ENCODE measurements at regions not wholly inside any gene's neighbourhood (a gene's known extent, or its start where the extent isn't known, plus 50 kb on each side); places are given as distances from the start of the nearest gene placed in this dataset.

GRCh38 chr13:50071379-50071778 lies 56.1 kb downstream of the KCNRG start:
- no peak for DNase-seq

- DNase-seq = no peak
Observed at GRCh38 chr13:50072676-50073075, 57.4 kb downstream of the KCNRG start.

DNA sequence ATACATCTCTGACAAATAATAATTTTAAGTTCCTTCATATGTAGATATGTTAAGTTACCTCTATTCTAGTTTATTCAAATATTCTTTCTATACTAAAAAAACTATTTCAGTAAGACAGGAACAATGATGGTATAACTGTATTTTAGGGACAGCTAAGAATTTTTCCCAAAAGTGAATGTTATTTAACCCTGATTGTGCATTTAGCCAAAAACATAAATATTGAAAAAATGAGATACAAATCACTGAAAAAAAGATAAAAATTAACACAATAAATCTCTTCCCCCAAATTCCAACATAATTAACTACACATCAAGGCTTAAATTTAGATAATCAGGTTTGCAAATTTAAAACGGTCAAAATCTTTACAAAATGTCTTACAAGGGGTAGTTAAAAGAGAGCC lies 58.1 kb downstream of the KCNRG start:
- DNase-seq = no peak

GRCh38 chr13:50074843-50075242 lies 59.6 kb downstream of the KCNRG start:
- no peak for DNase-seq

DNA sequence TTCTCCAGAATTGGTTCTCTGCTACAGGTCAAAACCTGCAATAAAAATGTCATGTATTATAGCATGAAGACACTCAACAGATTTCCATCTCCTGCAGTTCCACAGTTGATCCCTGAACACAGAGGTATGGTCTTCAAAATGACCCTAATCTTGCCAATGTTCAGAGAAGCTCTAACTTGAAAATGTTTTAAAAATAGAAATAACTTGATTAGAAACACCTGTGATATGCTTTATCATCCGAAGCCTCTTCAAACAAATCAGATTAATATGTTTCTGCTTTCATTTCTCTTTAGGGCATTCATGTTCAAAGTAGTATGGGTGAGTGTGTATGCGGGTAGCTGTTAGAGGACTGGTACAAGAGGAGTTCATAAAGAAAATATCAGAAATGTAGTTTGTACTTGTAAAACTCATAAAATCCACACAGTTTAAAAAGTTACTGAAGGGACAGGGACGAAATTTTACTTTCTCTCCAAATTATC lies 60.4 kb downstream of the KCNRG start:
- DNase-seq = no peak

GRCh38 chr13:50077431-50077830 lies 62.2 kb downstream of the KCNRG start:
- DNase-seq = no peak

GRCh38 chr13:50078231-50078894 lies 63.1 kb downstream of the KCNRG start:
- DNase-seq = no peak

DNA sequence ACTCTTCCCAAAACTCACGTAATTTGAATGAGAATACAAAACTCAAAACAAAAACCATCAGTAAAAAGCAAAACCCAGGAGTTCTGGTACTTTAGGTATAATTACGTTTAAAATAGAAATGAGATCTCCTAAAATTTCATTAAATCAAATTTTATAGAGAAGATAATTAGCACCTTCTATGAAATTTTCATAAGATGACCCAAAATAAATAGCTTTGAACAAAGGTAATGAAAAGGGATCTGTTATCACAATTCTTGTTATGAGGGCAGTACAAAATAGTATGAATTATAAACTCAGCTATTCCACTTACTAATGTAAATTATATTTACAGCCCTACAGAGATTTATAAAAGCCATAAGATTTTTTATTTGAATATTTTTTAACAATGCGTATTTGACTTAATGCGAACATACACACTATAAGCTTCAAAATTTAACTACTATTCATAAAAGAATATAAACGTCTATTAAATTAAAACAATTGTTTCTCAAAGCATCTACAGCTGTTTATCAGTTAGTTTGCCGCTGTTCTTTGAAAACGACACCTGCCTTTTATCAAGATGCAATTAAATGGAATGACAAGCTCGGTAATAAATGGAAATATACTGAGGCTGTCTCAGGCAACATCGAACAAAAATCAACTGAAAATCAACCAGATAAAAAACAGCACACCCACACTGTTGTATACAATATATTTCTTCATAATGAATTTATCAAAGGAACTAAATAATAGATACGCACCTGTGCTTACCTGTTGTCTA lies 63.8 kb downstream of the KCNRG start:
- no peak for DNase-seq

GRCh38 chr13:50079655-50080202 lies 64.5 kb downstream of the KCNRG start:
- no peak for DNase-seq

- DNase-seq = no peak
Observed at GRCh38 chr13:50080203-50080910, 65.1 kb downstream of the KCNRG start.

- DNase-seq = peak in 1 of 2 experiments; percentile 28
Observed at GRCh38 chr13:50080911-50081678, 65.9 kb downstream of the KCNRG start.

DNA sequence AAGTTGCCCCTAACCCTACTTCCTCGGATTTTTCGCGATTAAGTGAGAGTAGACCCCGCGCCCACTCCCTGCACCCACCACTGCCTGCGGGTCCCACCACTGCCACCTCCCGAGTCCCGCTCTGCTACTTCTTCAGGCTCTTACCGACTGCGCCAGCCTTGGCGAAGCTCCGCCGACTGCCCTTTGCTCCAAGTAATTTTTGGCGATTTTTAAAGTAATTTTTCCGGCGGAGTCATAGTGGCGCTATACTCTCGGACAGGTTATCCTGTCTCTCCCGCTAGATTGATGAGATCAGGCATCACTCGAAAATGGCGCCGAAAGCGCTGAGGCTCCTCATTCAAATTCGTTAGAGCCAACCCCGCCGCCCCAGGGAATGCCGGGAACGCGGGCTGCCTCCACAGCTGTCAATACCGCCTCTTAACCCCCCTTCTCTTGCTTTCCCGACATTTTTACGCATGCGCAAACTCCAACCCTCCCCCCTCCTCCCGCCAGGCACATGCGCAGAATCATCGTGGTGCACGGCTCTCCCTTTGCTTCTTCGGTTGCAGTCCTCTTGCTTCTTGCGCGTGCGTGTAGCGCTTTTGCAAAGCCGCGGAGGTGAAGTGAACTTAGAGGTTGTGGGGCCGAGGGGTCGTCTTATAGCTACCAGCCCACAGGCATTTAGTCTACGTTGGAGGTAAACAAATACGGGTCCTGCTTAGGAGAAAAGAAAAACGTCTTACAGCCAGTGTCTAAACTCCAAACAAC lies 66.6 kb downstream of the KCNRG start:
- peak; percentile 95 for DNase-seq

DNA sequence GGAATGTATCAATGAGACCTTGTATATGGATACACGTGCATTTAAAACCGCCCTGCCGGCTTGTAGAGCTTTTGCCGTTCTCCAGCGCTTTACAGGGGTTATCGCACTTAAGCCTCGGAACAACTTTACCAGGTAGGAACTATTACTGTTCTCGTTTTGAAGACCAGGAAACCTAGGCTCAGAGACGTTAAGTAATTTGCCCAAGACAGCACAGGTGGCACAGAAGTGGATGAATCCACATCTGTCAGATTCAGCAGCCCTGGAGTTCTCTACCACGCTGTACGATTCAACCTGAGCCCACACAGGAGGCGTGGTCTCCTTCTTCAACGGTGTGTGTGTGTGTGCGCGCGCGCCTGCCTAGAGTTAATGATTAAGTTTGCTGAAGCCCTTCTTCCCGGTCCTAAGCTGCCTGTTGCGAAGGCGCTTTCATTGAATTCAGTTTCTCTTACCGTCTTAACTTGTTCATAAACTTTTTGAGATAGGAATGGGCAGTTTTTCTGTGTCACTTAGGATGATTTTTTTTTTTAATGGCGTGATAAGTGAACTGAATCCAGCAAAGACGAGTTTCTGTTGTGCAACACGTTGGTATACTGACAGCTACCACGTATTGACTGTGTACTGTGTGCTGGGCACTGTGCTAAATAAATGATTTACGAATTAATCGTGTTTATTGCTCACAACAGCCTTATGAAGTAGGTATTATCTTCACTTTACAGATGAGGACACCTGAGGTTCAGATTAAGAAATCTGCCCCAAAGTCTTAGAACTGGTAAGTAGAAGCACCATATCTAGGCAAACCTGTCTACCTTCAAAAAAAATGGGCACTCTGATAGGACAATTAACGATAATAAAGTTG lies 67.4 kb downstream of the KCNRG start:
- DNase-seq = peak; percentile 59 to 80

DNA sequence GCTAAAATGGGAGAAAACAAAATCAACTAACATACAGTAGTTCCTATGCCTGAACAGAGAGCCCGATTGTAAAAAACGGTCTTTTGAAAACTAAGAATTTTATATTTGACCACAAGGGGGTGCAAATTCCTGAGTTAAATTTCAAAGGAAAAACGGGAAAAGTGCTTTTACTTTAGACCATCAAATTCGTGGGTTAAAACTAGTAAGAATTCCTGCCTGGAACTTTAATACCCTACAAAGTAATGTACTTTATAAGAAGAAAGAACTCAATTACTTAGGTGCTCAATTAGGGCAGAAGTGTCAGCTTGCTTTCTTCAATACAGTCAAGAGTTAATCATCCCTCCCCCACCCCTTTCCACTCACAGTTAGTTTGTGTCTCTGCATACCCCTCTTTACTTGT lies 69.8 kb downstream of the KCNRG start:
- DNase-seq = no peak

DNA sequence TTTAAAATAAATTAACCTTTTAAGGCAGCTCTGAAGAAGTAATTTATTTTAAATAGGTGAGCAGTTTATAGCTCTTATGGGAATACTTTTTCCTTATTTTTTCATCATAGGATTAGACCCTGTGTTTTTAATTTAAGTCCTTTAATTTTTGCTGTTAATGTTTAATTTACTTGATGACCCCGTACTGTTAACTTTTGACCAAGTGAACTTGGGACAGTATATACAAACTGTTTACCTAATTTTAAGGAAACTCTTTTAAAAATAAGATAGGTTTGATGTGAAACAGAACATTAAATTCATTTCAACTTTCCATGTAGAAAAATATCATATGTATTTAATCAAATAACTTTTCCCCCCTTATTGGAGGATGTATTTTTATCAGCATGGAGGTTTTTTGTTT lies 74.4 kb downstream of the KCNRG start:
- no peak for DNase-seq

DNA sequence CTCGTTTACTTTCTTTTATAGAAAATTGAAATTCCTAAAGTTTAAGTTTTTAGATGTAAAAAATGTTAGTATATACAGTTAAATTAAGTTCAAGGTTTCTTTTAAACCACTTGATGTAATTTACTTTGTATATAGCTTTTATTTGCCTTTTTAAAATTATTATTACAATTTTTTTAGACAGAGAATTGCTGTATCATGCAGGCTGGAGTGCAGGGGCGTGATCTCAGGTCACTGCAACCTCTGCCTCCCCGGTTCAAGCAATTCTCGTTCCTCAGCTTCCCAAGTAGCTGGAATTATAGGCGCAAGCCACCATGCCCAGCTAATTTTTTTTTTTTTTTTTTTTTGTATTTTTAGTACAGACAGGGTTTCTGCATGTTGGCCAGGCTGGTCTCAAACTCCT lies 75.0 kb downstream of the KCNRG start:
- no peak for DNase-seq

DNA sequence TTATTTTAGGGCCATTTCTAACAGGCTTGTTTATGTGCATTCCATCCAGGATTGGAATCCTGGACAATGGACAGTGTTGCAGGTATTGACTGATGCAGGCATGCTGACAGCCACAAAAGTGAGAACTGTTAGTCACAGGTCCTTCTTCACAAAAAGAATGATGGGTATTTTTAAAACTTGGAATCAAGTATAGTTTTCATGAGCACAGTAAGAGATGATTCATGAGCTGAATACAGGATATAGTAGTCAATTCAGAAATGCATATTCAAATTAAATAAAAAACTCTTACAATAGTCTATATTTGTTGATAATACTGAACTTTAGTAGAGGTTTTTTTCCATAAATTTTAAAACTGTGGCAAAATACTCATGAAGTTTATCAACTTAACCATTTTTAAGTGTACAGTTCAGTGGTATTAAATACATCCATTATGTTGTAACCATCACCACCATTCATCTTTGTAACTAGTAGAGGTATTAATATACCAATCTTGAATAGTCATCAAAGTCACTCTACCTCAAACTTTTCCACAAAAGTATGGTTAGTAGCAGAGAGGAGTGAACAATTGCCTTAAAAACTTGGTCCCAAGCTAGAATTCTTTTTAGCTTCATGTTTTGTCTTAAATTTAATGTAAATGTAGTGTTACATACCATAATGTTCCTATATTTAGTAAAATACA lies 79.5 kb downstream of the KCNRG start:
- DNase-seq = no peak

- DNase-seq = no peak
Observed at GRCh38 chr13:50098693-50099092, 83.4 kb downstream of the KCNRG start.

- DNase-seq = no peak
Observed at GRCh38 chr13:50099473-50099872, 84.2 kb downstream of the KCNRG start.

DNA sequence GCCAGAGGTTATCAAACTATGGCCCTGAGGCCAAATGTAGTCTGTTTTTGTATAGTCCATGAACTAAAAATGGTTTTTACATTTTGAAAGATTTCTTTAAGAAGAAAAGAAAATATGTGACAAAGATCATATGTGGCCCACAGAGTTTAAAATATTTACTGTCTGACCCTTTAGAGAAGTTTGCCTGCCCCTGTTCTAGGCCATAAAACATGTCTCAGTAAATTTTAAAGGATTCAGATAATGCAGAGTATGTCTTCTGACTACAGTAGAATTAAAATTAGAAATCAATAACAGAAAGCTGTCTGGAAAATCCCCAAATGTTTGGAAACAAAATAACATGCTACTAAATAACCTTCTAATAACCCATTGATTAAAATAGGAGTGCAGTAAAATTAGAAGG lies 86.3 kb downstream of the KCNRG start:
- DNase-seq = no peak
